ENCODE measurements at regions not wholly inside any gene's neighbourhood (a gene's known extent, or its start where the extent isn't known, plus 50 kb on each side); places are given as distances from the start of the nearest gene placed in this dataset.

DNA sequence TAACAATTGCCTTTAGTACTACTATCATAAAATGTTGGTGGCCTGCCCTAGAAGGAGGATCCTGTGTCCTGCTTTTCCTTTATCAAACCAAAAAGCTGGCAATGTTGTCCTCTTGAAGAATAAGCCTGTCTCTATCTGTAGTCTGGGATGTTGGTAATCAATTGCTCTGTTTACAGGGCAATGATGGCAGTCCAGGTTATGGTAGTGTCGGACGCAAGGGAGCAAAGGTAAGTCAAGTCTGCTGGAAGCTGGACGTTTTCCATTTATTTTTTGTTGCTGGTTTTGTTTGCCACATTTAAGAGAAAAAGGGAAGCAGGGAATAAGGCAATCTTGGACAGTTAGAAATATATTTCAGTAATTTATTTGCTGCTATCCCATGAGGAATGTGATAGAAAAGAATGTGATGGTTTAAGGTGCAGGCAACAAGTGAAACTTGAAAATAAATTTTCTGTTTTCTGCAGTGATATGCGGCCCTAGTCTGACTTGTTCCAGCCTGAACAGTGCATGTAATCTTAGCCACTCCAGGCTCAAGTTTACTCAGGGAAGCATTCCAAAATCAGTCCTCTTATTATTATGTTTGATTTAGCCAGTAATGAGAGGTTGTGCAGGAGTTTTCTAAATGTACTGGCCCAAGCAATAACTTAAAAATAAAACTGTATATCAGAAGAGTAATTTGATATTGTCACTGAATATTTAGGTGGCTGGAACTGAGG, 110.3 kb downstream of the COL6A6 start:
- Mint-ChIP-seq H3K4me1 (no peaks in the 10 kb centered on the region), H3K27me3 (peaks cover 6% of the 10 kb centered on the region), H3K4me3 (no peak overlapping the region), H3K36me3 (no peaks in the 10 kb centered on the region), H3K27ac (no peak overlapping the region), H3K9me3 (peaks cover 2% of the 10 kb centered on the region)
- DNase-seq = no peak

DNA sequence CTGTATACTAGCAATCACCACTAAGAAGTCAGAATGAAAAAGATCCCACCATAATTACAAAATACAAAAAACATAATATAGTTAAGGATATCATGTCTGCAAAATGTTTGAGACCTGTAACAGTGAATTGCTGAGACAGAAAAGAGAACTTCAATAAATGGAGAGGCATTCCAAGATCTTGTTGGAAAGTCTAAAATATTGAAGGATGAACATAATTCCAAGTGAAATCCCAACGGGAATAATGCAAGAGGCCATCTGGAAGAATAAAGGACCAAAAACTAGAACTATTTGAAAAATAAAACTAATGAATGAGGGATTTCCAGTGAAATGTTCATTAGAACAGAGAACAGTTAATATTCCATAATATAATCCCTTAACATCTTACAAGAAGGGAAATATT, 110.9 kb downstream of the COL6A6 start:
- DNase-seq = no peak
- no peaks in the 10 kb centered on the region for H3K4me1 Mint-ChIP-seq
- H3K4me3 Mint-ChIP-seq = no peak overlapping the region
- no peaks in the 10 kb centered on the region for H3K36me3 Mint-ChIP-seq
- peaks cover 2% of the 10 kb centered on the region for H3K9me3 Mint-ChIP-seq
- H3K27me3 Mint-ChIP-seq = peaks cover 3% of the 10 kb centered on the region
- no peak overlapping the region for H3K27ac Mint-ChIP-seq

All from activated naive CD8-positive, alpha-beta T cell treated with anti-CD3 and anti-CD28 coated beads for 36 hours (primary cell).